GM06990 (cell line): ENCODE measurements at regions not wholly inside any gene's neighbourhood (a gene's known extent, or its start where the extent isn't known, plus 50 kb on each side); places are given as distances from the start of the nearest gene placed in this dataset.
"Not testable (repeated sequence)": the region's sequence is repeated elsewhere in the genome, so short reads cannot be mapped to it uniquely, and the experiment has no call there.

Source experiments
- DNase-seq: peaks from one replicate; pipeline ENCODE4 v3.0.0-alpha.2; 2011; ENCODE audit not compliant: insufficient read length; ENCODE audit errors: extremely low read depth
- H3K27me3 ChIP-seq: replicated peaks from 2 replicates; pipeline ENCODE4 v1.6.0; 2011; ENCODE audit warnings: low read length; ENCODE audit not compliant: control insufficient read depth, insufficient read depth
- H3K36me3 ChIP-seq: 2 replicates; pipeline ENCODE4 v1.5.1; 2011; ENCODE audit warnings: low read length; ENCODE audit not compliant: control insufficient read depth, insufficient read depth
- H3K4me3 ChIP-seq: replicated peaks from 2 replicates; pipeline ENCODE4 v1.5.1; 2011; ENCODE audit warnings: low read depth, mild to moderate bottlenecking, control low read depth, low read length
- TF ChIP-seq, protein P1 (sequence below): IDR thresholded peaks from 2 replicates; pipeline ENCODE4 v1.5.1; 2011; ENCODE audit warnings: low read length, control low read depth, mild to moderate bottlenecking, inconsistent platforms; ENCODE audit not compliant: insufficient read depth, poor library complexity, severe bottlenecking

DNA sequence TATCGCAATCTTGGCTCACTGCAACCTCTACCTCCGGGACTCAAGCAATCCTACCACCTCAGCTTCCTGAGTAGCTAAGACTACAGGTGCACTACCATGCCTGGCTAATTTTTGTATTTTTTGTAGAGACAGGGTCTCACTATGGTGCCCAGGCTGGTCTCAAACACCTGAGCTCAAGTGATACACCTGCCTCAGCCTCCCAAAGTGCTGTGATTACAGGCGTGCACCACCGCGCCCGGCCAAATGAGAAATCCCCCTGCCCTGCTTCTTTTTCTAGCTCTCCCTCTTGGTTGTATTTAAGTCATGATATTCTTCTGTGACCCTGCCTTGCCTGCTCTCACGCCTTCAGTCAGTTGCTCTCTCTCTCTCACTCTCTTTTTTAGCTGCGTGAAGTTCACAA, 157.0 kb upstream of the SH3BP4 start:
- no peaks in the 10 kb centered on the region for H3K27me3 ChIP-seq
- TF ChIP-seq, protein P1, sequence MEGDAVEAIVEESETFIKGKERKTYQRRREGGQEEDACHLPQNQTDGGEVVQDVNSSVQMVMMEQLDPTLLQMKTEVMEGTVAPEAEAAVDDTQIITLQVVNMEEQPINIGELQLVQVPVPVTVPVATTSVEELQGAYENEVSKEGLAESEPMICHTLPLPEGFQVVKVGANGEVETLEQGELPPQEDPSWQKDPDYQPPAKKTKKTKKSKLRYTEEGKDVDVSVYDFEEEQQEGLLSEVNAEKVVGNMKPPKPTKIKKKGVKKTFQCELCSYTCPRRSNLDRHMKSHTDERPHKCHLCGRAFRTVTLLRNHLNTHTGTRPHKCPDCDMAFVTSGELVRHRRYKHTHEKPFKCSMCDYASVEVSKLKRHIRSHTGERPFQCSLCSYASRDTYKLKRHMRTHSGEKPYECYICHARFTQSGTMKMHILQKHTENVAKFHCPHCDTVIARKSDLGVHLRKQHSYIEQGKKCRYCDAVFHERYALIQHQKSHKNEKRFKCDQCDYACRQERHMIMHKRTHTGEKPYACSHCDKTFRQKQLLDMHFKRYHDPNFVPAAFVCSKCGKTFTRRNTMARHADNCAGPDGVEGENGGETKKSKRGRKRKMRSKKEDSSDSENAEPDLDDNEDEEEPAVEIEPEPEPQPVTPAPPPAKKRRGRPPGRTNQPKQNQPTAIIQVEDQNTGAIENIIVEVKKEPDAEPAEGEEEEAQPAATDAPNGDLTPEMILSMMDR = no peak
- H3K4me3 ChIP-seq = no peak overlapping the region
- DNase-seq = no peak
- H3K36me3 ChIP-seq = no peaks in the 10 kb centered on the region

DNA sequence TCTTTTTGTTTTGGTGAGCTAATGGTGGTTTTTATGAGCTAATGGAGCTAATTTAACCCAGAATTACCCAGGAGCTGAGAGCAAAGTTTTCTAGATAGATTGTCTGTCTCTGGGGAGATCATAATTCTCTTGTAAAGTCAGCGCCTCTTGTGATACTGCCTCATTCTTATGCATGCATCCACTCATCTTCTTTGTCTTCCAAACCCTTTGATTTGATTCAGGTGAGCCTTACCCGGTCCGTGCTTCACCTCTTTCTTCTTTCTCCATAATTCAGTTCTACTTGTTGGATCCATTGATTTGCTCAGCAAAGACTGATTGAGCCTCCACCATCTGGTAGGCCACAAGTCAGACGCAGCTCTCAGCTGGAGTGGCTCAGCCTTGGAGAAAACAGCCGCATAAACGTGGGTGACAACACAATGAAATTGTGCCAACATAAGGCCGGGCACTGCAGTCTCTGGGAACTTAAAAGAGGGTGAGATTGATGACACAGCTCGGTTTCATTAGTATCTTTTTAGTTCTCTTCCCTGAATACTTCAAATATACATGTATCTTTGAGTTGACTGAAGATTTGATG, 158.5 kb upstream of the SH3BP4 start:
- TF ChIP-seq, protein P1 = no peak
- H3K27me3 ChIP-seq = no peaks in the 10 kb centered on the region
- H3K36me3 ChIP-seq = no peaks in the 10 kb centered on the region
- no peak for DNase-seq
- no peak overlapping the region for H3K4me3 ChIP-seq

GRCh38 chr2:234792621-234793022, 159.2 kb upstream of the SH3BP4 start:
- TF ChIP-seq, protein P1 = no peak
- no peak for DNase-seq
- Histone ChIP-seq H3K36me3 (no peaks in the 10 kb centered on the region), H3K4me3 (no peak overlapping the region), H3K27me3 (no peaks in the 10 kb centered on the region)

DNA sequence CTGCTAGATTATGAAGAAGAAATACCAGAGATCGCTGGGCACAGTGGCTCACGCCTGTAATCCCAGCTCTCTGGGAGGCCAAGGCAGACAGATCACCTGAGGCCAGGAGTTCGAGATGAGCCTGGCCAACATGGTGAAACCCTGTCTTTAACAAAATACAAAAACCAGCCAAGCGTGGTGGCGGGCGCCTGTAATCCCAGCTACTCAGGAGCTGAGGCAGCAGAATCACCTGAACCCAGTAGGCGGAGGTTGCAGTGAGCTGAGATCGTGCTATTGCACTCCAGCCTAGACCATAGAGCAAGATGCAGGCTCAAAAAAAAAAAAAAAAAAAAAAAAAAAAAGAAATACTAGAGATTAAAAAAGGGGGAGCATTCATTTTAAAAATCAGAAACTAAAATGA, 159.7 kb upstream of the SH3BP4 start:
- H3K36me3 ChIP-seq, H3K4me3 ChIP-seq, H3K27me3 ChIP-seq, DNase-seq: not testable (repeated sequence)

DNA sequence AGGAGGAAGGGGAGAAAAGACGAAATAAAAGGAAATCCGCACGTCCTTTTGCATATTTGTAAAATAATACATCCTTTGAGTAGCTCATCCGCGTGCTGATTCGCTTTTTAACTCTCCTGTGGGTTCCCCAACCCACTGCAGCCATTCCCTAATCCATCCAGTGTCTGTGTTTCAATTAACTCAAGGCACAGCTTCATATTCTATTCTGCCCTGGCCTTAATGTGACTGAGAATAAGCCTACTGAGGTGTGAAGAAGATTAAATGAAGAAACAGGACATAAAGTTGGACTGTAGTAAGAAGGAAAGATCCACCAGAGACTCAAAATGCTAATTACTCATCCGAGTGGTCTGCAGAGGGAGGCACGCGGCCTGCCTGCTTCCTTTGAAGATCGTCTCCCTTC, 161.4 kb upstream of the SH3BP4 start:
- H3K4me3 ChIP-seq = no peak overlapping the region
- TF ChIP-seq, protein P1 = no peak
- no peaks in the 10 kb centered on the region for H3K27me3 ChIP-seq
- no peaks in the 10 kb centered on the region for H3K36me3 ChIP-seq
- DNase-seq = no peak

DNA sequence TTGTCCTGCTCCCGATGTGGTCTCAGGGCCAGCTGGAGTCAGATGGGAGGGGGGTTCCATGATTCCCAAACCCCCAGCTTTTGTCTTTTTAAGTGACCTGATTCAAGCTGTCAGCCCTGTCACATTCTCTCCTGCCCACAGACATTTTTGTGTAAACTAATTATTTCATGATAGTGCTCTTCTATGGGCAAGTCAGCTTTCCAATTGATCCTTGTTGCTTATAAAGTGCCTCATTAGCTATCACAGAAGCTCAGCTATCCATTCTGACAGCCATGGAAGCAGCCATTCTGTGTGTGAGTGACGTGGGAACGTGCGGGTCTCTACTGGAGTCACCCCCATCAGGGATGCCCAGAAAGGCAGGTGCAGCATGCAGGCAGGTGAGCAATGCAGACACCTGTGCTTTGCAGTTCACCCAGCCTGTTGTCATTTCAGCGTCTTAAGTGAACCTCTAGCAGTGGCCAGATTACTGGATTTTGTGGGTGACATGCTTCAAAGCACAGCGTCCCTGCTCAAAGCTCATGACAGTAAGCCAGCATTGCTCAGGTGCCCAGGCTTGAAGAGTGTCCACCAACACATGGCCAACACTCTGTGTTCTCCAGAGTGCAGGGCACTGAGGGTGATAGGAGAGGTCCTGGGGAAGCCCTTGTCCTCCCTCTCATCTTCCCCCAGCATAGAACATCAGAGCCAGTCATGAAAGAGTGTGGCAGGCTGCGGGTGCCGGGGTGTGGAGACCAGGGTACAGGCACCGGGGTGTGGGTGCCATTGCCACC, 162.1 kb upstream of the SH3BP4 start:
- DNase-seq = no peak
- no peak overlapping the region for H3K4me3 ChIP-seq
- no peaks in the 10 kb centered on the region for H3K27me3 ChIP-seq
- H3K36me3 ChIP-seq = no peaks in the 10 kb centered on the region
- TF ChIP-seq, protein P1 = no peak
